ENCODE measurements at regions not wholly inside any gene's neighbourhood (a gene's known extent, or its start where the extent isn't known, plus 50 kb on each side); places are given as distances from the start of the nearest gene placed in this dataset.

DNA sequence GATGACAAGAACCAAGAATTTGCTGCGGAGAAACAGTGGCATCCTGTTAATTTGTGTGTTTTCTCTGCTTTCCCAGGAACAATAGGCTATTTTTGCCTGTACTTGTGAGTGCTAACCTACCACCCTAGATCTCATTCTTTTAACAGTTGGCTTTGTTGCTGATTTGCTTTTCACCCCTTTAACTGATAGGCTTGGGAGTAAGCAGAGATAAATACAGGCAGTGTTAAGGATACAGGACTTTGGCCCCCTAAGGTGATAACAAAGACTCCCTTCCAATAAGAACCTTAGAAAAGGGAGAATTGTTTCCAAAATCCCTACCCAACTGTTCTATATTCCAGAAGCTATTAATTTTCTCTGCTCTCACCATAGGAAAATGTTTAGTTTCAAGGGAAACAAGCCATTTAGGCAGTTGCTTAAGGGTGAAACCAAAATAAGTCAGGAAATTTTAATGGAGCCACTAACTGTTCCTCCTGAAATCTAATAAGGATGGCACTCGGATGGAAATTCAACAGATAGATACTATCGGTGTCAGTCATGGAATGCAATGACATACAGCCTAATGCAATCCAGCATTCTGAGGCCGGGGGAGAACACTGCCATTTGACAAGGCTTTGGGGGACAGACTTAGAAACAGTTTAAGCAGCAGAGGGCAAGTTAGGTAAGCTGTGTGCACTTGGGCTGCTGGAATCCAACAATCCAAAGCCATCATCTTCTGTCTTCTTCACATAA is 238.8 kb downstream of the RNF152 start:
- 70 to 71% methylated on average over 4 of the region's 4 CpGs for WGBS, 2 donors
- no peak for DNase-seq (ENCODE audit: low spot score in 2 of 2)
- no peaks in the 10 kb centered on the region for H3K36me3 ChIP-seq
- no peaks in the 10 kb centered on the region for H3K27me3 ChIP-seq
- TF ChIP-seq EP300 (IDR thresholded peaks at IDR 0.05): no peak
- TF ChIP-seq, protein P1, sequence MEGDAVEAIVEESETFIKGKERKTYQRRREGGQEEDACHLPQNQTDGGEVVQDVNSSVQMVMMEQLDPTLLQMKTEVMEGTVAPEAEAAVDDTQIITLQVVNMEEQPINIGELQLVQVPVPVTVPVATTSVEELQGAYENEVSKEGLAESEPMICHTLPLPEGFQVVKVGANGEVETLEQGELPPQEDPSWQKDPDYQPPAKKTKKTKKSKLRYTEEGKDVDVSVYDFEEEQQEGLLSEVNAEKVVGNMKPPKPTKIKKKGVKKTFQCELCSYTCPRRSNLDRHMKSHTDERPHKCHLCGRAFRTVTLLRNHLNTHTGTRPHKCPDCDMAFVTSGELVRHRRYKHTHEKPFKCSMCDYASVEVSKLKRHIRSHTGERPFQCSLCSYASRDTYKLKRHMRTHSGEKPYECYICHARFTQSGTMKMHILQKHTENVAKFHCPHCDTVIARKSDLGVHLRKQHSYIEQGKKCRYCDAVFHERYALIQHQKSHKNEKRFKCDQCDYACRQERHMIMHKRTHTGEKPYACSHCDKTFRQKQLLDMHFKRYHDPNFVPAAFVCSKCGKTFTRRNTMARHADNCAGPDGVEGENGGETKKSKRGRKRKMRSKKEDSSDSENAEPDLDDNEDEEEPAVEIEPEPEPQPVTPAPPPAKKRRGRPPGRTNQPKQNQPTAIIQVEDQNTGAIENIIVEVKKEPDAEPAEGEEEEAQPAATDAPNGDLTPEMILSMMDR (IDR thresholded peaks at IDR 0.05): no peak
- no peak for TF ChIP-seq POLR2A (IDR thresholded peaks at IDR 0.05)
- no peaks in the 10 kb centered on the region for H3K4me1 ChIP-seq
- no peak overlapping the region for H3K4me3 ChIP-seq
- no peaks in the 10 kb centered on the region for H3K9me3 ChIP-seq
- H3K27ac ChIP-seq: no peak overlapping the region

DNA sequence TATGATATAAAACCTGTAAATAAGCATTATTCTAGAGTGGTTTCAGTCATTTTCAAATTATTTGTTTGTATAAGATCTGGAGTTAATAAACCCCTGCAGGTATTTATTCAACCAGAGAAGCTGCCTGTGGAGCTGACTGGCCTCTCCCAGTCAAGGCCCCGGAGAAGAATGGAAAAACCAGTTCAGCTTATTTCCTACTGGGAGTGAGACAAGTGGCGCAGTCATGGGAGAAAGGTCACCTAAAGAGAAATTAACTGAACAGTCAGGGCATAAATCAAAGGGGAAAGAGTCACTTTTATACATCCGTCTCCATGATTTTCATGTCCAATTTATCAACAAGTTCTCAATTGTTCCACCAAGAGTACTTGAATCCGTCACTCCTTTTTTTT is 240.9 kb downstream of the RNF152 start:
- Histone ChIP-seq H3K4me3 (no peak overlapping the region), H3K9me3 (no peaks in the 10 kb centered on the region), H3K4me1 (no peaks in the 10 kb centered on the region), H3K27me3 (no peaks in the 10 kb centered on the region), H3K27ac (no peak overlapping the region), H3K36me3 (no peaks in the 10 kb centered on the region)
- 55 to 58% methylated on average over 4 of the region's 4 CpGs for WGBS, 2 donors
- no peak for DNase-seq (ENCODE audit: low spot score in 2 of 2)
- TF ChIP-seq EP300 (IDR thresholded peaks at IDR 0.05) (no peak), POLR2A (IDR thresholded peaks at IDR 0.05) (no peak)
- TF ChIP-seq, protein P1 (IDR thresholded peaks at IDR 0.05): no peak

DNA sequence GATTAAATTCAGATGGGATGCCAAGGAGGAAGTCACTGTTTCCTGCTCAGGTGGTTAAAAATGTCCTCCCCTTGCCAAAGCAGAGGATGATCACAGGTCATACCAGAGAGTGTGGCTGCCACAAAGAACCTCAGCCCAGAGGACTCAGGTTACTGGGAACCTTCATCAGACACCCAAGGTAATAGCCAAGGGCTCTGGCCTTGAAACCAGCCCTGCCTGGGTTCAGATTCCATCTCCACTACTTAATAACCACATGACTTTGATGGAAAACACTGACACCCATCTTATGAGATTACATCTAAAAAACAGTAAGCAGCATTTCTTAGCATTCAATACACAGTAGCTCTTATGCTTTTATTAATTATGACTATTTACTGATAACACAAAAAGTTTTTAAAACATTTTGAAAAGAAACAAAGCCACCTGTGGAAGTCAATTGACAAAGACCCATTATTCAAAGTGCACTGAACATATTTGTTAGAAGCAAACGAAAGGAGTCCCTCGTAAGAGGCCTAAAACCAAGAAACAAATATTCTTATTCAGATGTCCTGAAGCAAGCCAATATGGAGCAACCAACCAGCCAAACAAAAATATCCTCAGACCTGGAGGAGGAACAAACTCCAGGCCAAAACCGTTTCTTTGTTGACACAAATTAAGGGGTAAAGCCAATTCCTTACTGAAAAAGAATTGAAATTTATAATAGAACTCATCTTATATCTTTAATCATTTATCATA is 241.5 kb downstream of the RNF152 start:
- H3K27me3 ChIP-seq: no peaks in the 10 kb centered on the region
- TF ChIP-seq, protein P1 (IDR thresholded peaks at IDR 0.05): no peak
- TF ChIP-seq POLR2A (IDR thresholded peaks at IDR 0.05) (no peak), EP300 (IDR thresholded peaks at IDR 0.05) (no peak)
- 47 to 55% methylated on average over 3 of the region's 3 CpGs for WGBS, 2 donors
- H3K36me3 ChIP-seq: no peaks in the 10 kb centered on the region
- H3K4me3 ChIP-seq: no peak overlapping the region
- no peak overlapping the region for H3K27ac ChIP-seq
- H3K4me1 ChIP-seq: no peaks in the 10 kb centered on the region
- no peak for DNase-seq (ENCODE audit: low spot score in 2 of 2)
- H3K9me3 ChIP-seq: no peaks in the 10 kb centered on the region

DNA sequence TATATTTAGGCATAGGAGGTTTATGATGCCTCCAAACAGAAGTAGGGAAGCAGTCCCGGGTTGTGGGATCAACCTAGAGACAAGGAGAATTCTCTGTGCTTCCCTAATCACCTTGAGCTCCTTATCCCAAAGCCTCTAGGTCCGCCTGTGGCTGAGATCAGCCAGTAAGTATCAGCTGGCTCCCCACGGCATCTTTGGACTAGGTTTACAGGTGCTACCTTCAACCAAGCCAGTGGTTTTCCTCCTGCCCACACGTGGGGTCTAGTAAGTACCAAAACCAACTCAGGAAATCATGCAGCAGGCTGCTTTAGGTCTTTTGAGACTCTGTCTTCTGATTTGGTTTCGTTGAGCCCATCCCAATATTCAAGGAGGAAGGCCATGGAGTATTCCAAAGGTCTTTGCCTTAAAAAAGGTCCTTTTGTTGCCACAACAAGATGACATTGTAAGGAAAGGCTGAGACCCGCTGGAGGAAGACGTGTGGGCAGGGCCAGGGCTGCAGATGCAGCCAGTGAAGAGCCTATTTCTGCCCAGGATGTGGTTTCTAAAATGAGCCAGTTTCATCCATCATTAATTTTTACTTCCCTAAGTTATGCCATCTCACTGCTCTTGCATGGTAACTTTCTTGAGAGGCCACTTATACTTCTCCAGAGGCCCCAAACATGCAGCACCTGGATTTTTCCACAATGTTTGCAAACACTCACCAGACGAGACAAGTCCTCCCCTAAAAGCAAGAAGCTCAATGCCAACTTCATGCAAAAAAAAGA is 248.7 kb downstream of the RNF152 start:
- DNase-seq (ENCODE audit: low spot score in 2 of 2): no peak
- 68 to 73% methylated on average over 8 of the region's 8 CpGs for WGBS, 2 donors

More for the DNA sequence above, 248.7 kb downstream of the RNF152 start:
- no peak for TF ChIP-seq POLR2A (IDR thresholded peaks at IDR 0.05)
- TF ChIP-seq, protein P1 (IDR thresholded peaks at IDR 0.05): no peak
- TF ChIP-seq EP300 (IDR thresholded peaks at IDR 0.05): no peak
- Histone ChIP-seq H3K4me3 (no peak overlapping the region), H3K4me1 (no peaks in the 10 kb centered on the region), H3K27ac (no peak overlapping the region), H3K27me3 (no peaks in the 10 kb centered on the region), H3K9me3 (no peaks in the 10 kb centered on the region), H3K36me3 (no peaks in the 10 kb centered on the region)

Data from tibial nerve (tissue), 4 donors.